Esophagus squamous epithelium (tissue), 5 donors: ENCODE measurements at regions not wholly inside any gene's neighbourhood (a gene's known extent, or its start where the extent isn't known, plus 50 kb on each side); places are given as distances from the start of the nearest gene placed in this dataset.

Experiments
- DNase-seq: peaks from one replicate; lab custom pipeline; 2025; lab: John Stamatoyannopoulos, UW
- H3K27ac ChIP-seq, 4 donors: fragments of 200-600 bp; sonication (generic); one replicate each; pipeline ENCODE4 v1.5.1; 2016 to 2019; ENCODE audit warnings: mild to moderate bottlenecking in 1 of 4
- H3K27me3 ChIP-seq, 4 donors: fragments of 200-600 bp; sonication (generic); 1 replicate in 3 of 4; 2 replicates in 1 of 4; pipeline versions ENCODE4 v1.5.1 to v1.6.0; 2017 to 2021; ENCODE audit warnings: antibody characterized with exemption in 1 of 4
- H3K36me3 ChIP-seq, 3 donors: fragments of 200-600 bp; sonication (generic); one replicate each; pipeline ENCODE4 v1.5.1; 2016 to 2019
- H3K4me1 ChIP-seq, 3 donors: fragments of 200-600 bp; sonication (generic); one replicate each; pipeline ENCODE4 v1.5.1; 2017 to 2019
- H3K4me3 ChIP-seq, 4 donors: fragments of 200-600 bp; sonication (generic); 1 replicate in 3 of 4; 2 replicates in 1 of 4; pipeline ENCODE4 v1.5.1; 2016 to 2019; ENCODE audit warnings: mild to moderate bottlenecking in 2 of 4, moderate library complexity in 1 of 4
- H3K9me3 ChIP-seq, 3 donors: fragments of 200-600 bp; sonication (generic); one replicate each; pipeline ENCODE4 v1.5.1; 2016 to 2019
- POLR2A ChIP-seq, 4 donors: fragments of 450-650 bp; IDR thresholded peaks; one replicate each; pipeline ENCODE4 v1.6.1; 2017; ENCODE audit warnings: antibody characterized with exemption in 4 of 4, mild to moderate bottlenecking in 4 of 4, moderate library complexity in 3 of 4
- WGBS, 2 donors: methylation state at CpG; one replicate each; pipeline ENCODE4 v1.1.5; 2018; 5-methylcytosine and 5-hydroxymethylcytosine counted together
- intact Hi-C: fragments of 100-400 bp; cut with DNase I; formaldehyde crosslinking; loops from one replicate; pipeline ENCODE4 v1.15.0; 2022
- TF ChIP-seq, protein P1 (sequence below), 6 experiments: fragments of 450-650 bp in 4 of 6; fragments of 200-600 bp in 2 of 6; sonication (generic) in 2 of 6; IDR thresholded peaks; one replicate each; pipeline ENCODE4 v1.5.1; 2016 to 2019; ENCODE audit warnings: antibody characterized with exemption in 6 of 6, mild to moderate bottlenecking in 4 of 6, moderate library complexity in 4 of 6
- donor health status: DM: yes; HTN: yes; CAD: no.

DNA sequence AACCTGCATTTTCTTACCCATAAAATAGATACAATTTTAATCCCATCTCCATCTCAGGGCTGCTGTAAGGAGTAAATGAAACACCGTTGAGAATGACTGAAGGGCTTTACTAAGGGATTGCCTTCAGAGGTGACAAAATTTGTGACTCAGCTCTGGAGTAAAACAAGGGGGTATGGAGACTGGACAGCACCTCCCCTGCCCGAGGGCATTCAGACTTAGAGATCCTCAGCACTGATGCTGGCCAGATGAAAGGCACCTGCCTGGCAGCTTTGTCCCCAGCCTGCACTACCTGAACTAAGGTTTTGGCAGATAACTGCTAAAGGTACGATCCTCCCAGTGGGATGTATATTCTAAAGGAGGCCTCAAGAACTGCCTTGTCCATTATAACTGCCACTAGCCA is 84.7 kb upstream of the CALM2 start:
- Histone ChIP-seq H3K4me1 (peaks cover 0 to 5% (median 0%) of the 10 kb centered on the region in 3 donors), H3K27me3 (no peaks in the 10 kb centered on the region), H3K9me3 (no peaks in the 10 kb centered on the region), H3K36me3 (no peaks in the 10 kb centered on the region), H3K27ac (no peak overlapping the region), H3K4me3 (no peak overlapping the region)
- no peak for DNase-seq
- intact Hi-C loops: no loop called here
- TF ChIP-seq, protein P1, sequence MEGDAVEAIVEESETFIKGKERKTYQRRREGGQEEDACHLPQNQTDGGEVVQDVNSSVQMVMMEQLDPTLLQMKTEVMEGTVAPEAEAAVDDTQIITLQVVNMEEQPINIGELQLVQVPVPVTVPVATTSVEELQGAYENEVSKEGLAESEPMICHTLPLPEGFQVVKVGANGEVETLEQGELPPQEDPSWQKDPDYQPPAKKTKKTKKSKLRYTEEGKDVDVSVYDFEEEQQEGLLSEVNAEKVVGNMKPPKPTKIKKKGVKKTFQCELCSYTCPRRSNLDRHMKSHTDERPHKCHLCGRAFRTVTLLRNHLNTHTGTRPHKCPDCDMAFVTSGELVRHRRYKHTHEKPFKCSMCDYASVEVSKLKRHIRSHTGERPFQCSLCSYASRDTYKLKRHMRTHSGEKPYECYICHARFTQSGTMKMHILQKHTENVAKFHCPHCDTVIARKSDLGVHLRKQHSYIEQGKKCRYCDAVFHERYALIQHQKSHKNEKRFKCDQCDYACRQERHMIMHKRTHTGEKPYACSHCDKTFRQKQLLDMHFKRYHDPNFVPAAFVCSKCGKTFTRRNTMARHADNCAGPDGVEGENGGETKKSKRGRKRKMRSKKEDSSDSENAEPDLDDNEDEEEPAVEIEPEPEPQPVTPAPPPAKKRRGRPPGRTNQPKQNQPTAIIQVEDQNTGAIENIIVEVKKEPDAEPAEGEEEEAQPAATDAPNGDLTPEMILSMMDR (IDR thresholded peaks at IDR 0.05): no peak
- TF ChIP-seq POLR2A (IDR thresholded peaks at IDR 0.05): no peak
- 68 to 69% methylated on average over 3 of the region's 3 CpGs for WGBS, 2 donors

DNA sequence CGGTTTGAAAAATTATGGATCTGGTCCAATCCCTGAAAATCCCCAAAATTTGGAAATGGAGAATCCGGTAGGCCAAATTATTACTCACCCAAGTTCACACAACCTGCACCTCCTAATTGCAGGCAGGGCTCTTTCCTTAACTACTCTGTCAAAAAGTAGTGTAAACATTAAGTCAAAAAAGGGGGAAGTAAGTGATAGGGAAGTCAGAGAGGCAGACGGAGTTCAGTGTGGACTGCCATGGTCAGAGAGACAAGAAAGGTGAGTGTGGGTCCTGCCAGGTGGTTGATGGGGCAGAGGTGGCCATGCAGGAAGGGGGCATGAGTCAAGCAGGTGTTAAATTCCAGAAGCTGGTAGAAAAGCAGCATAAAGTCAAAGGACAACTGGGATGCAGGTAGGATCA is 83.5 kb upstream of the CALM2 start:
- Histone ChIP-seq H3K9me3 (no peaks in the 10 kb centered on the region), H3K36me3 (no peaks in the 10 kb centered on the region), H3K27ac (no peak overlapping the region), H3K4me1 (no peaks in the 10 kb centered on the region), H3K4me3 (no peak overlapping the region), H3K27me3 (no peaks in the 10 kb centered on the region)
- WGBS, 2 donors: 46 to 58% methylated on average over 3 of the region's 3 CpGs
- intact Hi-C loops: no loop called here
- no peak for DNase-seq
- TF ChIP-seq, protein P1 (IDR thresholded peaks at IDR 0.05): no peak

- H3K27me3 ChIP-seq: no peaks in the 10 kb centered on the region
- H3K4me1 ChIP-seq: no peaks in the 10 kb centered on the region
- no peak for TF ChIP-seq POLR2A (IDR thresholded peaks at IDR 0.05)
- TF ChIP-seq, protein P1 (IDR thresholded peaks at IDR 0.05): no peak
- intact Hi-C loops: no loop called here
- H3K36me3 ChIP-seq: no peaks in the 10 kb centered on the region
- H3K27ac ChIP-seq: no peak overlapping the region
- DNase-seq: no peak
- WGBS, 2 donors: 57 to 78% methylated on average over 1 to 2 of the region's 2 CpGs
- H3K9me3 ChIP-seq: no peaks in the 10 kb centered on the region
- no peak overlapping the region for H3K4me3 ChIP-seq
Measured at GRCh38 chr2:47257946-47258348, 81.6 kb upstream of the CALM2 start.

DNA sequence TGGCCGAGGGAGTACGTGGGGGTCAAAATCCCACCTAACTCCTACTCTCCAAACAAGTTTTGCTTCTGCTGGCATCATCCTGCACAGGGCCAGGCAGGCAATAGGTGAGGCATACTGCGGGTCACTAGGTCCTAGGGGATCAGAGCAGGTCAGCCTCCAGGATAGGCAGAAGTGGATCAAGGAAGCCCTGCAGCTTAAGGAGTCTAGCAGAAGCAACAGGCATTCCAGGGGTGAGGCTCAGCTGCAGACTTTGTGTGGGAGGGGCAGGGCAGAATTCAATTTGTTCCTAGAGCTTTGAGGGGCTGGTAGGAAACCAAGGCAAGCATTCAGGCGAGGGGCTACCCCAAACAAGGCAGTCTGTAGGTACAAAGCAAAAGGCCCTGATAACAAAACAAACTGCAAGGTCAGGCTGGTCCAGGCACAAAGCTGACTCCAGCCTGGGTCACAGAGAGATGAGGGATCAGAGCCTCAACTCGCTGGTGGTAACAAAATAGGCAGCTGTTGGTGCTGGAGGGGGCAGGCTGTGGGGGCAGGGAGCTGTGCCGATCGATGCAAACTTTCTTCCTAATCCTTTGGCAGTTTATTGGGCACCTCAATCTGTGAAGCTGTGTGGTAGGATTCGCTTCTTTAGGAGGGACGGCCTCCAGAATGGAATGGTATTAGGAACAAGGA is 80.2 kb upstream of the CALM2 start:
- Histone ChIP-seq H3K4me1 (no peaks in the 10 kb centered on the region), H3K27ac (no peak overlapping the region), H3K9me3 (no peaks in the 10 kb centered on the region), H3K27me3 (no peaks in the 10 kb centered on the region), H3K4me3 (no peak overlapping the region), H3K36me3 (no peaks in the 10 kb centered on the region)
- TF ChIP-seq POLR2A (IDR thresholded peaks at IDR 0.05): no peak
- TF ChIP-seq, protein P1 (IDR thresholded peaks at IDR 0.05): no peak
- DNase-seq: no peak
- WGBS, 2 donors: 72 to 83% methylated on average over 8 to 9 of the region's 9 CpGs
- intact Hi-C loops: no loop called here

GRCh38 chr2:47255794-47256193 is 79.5 kb upstream of the CALM2 start:
- 83 to 100% methylated on average over 1 of the region's 4 CpGs for WGBS, 2 donors
- Histone ChIP-seq H3K4me3 (no peak overlapping the region), H3K36me3 (no peaks in the 10 kb centered on the region), H3K27me3 (no peaks in the 10 kb centered on the region), H3K27ac (no peak overlapping the region), H3K4me1 (no peaks in the 10 kb centered on the region), H3K9me3 (no peaks in the 10 kb centered on the region)
- no peak for DNase-seq
- intact Hi-C loops: no loop called here
- TF ChIP-seq POLR2A (IDR thresholded peaks at IDR 0.05): no peak
- TF ChIP-seq, protein P1 (IDR thresholded peaks at IDR 0.05): no peak
